ENCODE measurements at regions not wholly inside any gene's neighbourhood (a gene's known extent, or its start where the extent isn't known, plus 50 kb on each side); places are given as distances from the start of the nearest gene placed in this dataset.

GRCh38 chr1:226816576-226816975 is 53.8 kb upstream of the PSEN2 start:
- no peak for DNase-seq (ENCODE audit: extremely low read depth, low read depth)
- no peak for TF ChIP-seq CTCF (IDR thresholded peaks at IDR 0.05; ENCODE audit: low read depth, low read length)

GRCh38 chr1:226814751-226815537 is 55.5 kb upstream of the PSEN2 start:
- no peak for TF ChIP-seq CTCF (IDR thresholded peaks at IDR 0.05; ENCODE audit: low read depth, low read length)
- DNase-seq (ENCODE audit: extremely low read depth, low read depth): peak; percentile 70

GRCh38 chr1:226813671-226814591 is 56.5 kb upstream of the PSEN2 start:
- no peak for TF ChIP-seq CTCF (IDR thresholded peaks at IDR 0.05; ENCODE audit: low read depth, low read length)
- no peak for DNase-seq (ENCODE audit: extremely low read depth, low read depth)

- no peak for TF ChIP-seq CTCF (IDR thresholded peaks at IDR 0.05; ENCODE audit: low read depth, low read length)
Observed at GRCh38 chr1:226810681-226811080, 59.7 kb upstream of the PSEN2 start.

GRCh38 chr1:226809785-226810571 is 60.4 kb upstream of the PSEN2 start:
- TF ChIP-seq CTCF (IDR thresholded peaks at IDR 0.05; ENCODE audit: low read depth, low read length): no peak
- DNase-seq (ENCODE audit: extremely low read depth, low read depth): no peak

More at GRCh38 chr1:226810681-226811080, 59.7 kb upstream of the PSEN2 start:
- no peak for DNase-seq (ENCODE audit: extremely low read depth, low read depth)

DNA sequence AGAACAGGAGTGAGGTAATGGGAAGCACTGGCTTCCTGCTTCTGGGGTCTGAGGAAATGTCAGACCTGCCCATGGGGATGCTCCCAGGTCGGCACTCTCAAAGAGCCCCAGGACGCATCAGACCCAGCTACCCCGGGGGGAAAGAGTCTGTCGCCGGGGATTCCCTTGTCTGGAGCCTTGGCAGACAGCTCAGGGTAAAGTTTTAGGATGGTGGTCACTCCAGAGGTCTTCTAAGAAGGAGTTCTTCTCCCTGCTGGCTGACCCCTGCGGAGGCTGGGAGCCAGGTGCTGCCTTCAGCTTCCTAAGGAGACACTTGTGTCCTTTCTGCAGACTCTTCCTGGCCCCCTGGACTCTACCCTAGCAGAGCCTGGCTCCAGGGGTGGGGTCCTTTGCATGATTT is 61.9 kb upstream of the PSEN2 start:
- no peak for TF ChIP-seq CTCF (IDR thresholded peaks at IDR 0.05; ENCODE audit: low read depth, low read length)
- no peak for DNase-seq (ENCODE audit: extremely low read depth, low read depth)

Data from AG09319 (cell line).